Tibial artery (tissue), 4 donors: ENCODE measurements at regions not wholly inside any gene's neighbourhood (a gene's known extent, or its start where the extent isn't known, plus 50 kb on each side); places are given as distances from the start of the nearest gene placed in this dataset.

Source experiments
- DNase-seq, 2 donors: peaks; one replicate each; pipeline ENCODE4 v3.0.0-alpha.2; 2019
- H3K27ac ChIP-seq, 2 donors: fragments of 200-600 bp; sonication (generic) in 1 of 2; 1 replicate in 1 of 2; 2 replicates in 1 of 2; pipeline ENCODE4 v1.5.1; 2018 to 2019; ENCODE audit warnings: mild to moderate bottlenecking in 1 of 2
- H3K27me3 ChIP-seq, 2 donors: fragments of 200-600 bp; sonication (generic) in 1 of 2; one replicate each; pipeline versions ENCODE4 v1.5.1 to v1.6.0; 2016 to 2019
- H3K36me3 ChIP-seq, 3 donors: fragments of 200-600 bp; sonication (generic) in 2 of 3; one replicate each; pipeline ENCODE4 v1.5.1; 2016 to 2019; ENCODE audit warnings: mild to moderate bottlenecking in 2 of 3
- H3K4me1 ChIP-seq, 4 donors: fragments of 200-600 bp; sonication (generic) in 2 of 4; 1 replicate in 3 of 4; 2 replicates in 1 of 4; pipeline ENCODE4 v1.5.1; 2016 to 2019
- H3K4me3 ChIP-seq, 2 donors: fragments of 200-600 bp; sonication (generic) in 1 of 2; 1 replicate in 1 of 2; 2 replicates in 1 of 2; pipeline ENCODE4 v1.5.1; 2018 to 2019; ENCODE audit warnings: mild to moderate bottlenecking in 2 of 2
- H3K9me3 ChIP-seq, 3 donors: fragments of 200-600 bp; sonication (generic) in 1 of 3; one replicate each; pipeline ENCODE4 v1.5.1; 2016 to 2019
- intact Hi-C: fragments of 100-400 bp; cut with DNase I; formaldehyde crosslinking; loops from one replicate; pipeline ENCODE4 v1.15.0; 2023; ENCODE audit warnings: low total_unique reads
- TF ChIP-seq, protein P1 (sequence below), 2 experiments: fragments of 200-600 bp in 1 of 2; fragments of 450-650 bp in 1 of 2; IDR thresholded peaks; one replicate each; pipeline ENCODE4 v1.5.1; 2017 to 2019; ENCODE audit warnings: antibody characterized with exemption in 2 of 2, mild to moderate bottlenecking in 1 of 2, moderate library complexity in 1 of 2

DNA sequence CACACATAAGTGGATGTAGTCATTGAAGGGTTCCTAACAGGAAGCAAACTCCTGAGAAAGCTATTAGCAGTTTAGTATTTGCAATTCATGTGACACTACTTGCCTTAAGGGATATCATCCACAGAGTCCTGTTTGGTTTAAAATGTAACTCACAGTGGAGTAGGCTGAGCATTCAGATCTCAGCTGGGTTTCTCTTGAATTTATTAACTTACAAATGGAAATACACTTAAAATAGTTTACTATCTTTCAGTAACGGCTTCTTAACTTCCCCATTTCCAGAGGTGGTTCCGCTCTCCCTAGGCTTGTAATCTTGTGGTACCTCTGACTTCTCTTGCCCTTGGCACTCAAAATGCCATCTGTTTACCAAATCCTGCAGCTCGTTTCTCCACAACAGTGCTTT is 660.7 kb upstream of the ADAMTS16 start:
- no peaks in the 10 kb centered on the region for H3K9me3 ChIP-seq
- no peak overlapping the region for H3K4me3 ChIP-seq
- no peaks in the 10 kb centered on the region for H3K4me1 ChIP-seq
- intact Hi-C loops, result no loop called here
- no peaks in the 10 kb centered on the region for H3K36me3 ChIP-seq
- no peak overlapping the region for H3K27ac ChIP-seq
- TF ChIP-seq, protein P1, sequence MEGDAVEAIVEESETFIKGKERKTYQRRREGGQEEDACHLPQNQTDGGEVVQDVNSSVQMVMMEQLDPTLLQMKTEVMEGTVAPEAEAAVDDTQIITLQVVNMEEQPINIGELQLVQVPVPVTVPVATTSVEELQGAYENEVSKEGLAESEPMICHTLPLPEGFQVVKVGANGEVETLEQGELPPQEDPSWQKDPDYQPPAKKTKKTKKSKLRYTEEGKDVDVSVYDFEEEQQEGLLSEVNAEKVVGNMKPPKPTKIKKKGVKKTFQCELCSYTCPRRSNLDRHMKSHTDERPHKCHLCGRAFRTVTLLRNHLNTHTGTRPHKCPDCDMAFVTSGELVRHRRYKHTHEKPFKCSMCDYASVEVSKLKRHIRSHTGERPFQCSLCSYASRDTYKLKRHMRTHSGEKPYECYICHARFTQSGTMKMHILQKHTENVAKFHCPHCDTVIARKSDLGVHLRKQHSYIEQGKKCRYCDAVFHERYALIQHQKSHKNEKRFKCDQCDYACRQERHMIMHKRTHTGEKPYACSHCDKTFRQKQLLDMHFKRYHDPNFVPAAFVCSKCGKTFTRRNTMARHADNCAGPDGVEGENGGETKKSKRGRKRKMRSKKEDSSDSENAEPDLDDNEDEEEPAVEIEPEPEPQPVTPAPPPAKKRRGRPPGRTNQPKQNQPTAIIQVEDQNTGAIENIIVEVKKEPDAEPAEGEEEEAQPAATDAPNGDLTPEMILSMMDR (IDR thresholded peaks at IDR 0.05), result no peak
- DNase-seq, result no peak
- no peaks in the 10 kb centered on the region for H3K27me3 ChIP-seq

DNA sequence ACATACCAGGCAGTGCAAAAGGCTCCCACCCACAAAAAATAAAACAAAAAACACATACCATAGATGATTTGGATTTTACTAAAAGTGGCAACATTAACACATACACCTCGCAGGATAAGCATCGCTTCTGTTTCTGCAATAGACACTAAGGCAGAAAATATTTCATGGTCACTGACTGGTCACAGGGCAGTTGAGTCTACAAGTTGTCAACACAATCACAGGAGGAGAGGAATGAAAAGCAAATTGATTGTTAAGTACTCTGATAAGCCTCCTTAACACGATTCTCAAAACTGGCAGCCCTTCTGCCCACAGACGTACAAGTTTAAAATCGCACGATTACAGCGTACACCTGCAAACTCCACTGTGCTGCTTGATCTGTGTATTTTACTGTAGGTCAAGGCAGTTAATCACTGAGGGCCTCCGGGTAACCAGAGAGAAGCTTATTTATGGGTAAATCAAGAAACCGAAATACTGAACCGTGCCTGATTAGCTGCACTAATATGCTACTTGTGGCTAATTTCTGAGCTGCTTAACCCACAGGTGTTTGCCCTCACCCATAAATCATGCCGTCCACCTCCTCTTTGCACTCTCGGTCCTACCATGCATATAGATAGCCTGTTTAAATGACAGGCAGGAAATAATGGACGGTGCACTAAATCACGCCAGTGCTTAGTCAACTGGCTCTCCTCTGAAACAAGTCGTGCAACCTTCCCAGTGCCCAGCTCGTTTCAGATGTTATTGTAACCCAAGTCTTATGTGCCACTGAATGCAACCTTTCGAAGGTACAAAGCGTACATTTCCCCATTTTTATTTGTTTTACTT is 659.4 kb upstream of the ADAMTS16 start:
- intact Hi-C loops, result no loop called here
- TF ChIP-seq, protein P1 (IDR thresholded peaks at IDR 0.05), result no peak
- Histone ChIP-seq H3K27ac (no peak overlapping the region), H3K4me1 (no peaks in the 10 kb centered on the region), H3K27me3 (no peaks in the 10 kb centered on the region), H3K4me3 (no peak overlapping the region), H3K9me3 (no peaks in the 10 kb centered on the region), H3K36me3 (no peaks in the 10 kb centered on the region)
- DNase-seq, result no peak

DNA sequence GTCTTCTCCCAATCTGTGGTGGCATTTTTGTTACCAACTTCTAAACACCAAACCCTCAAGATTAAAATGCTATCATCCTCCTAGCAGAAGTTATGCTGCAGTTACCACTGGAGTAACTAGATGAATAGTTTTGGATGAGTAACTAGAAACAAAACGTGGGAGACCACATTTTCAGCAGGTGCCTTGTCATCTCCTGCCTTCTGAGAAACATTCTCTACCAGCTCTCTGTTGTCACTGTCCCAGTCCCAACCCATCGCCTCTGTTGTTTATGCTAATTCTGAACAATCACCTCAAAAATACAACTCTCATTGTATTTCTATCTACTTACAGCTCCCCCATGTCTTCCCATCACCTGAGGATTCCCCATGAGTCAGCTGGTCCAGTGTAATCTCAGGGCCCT is 652.5 kb upstream of the ADAMTS16 start:
- intact Hi-C loops, result no loop called here
- no peak for DNase-seq
- no peaks in the 10 kb centered on the region for H3K36me3 ChIP-seq
- H3K27ac ChIP-seq, result no peak overlapping the region
- H3K4me3 ChIP-seq, result no peak overlapping the region
- H3K4me1 ChIP-seq, result no peaks in the 10 kb centered on the region
- H3K27me3 ChIP-seq, result no peaks in the 10 kb centered on the region
- no peaks in the 10 kb centered on the region for H3K9me3 ChIP-seq
- TF ChIP-seq, protein P1 (IDR thresholded peaks at IDR 0.05), result no peak

DNA sequence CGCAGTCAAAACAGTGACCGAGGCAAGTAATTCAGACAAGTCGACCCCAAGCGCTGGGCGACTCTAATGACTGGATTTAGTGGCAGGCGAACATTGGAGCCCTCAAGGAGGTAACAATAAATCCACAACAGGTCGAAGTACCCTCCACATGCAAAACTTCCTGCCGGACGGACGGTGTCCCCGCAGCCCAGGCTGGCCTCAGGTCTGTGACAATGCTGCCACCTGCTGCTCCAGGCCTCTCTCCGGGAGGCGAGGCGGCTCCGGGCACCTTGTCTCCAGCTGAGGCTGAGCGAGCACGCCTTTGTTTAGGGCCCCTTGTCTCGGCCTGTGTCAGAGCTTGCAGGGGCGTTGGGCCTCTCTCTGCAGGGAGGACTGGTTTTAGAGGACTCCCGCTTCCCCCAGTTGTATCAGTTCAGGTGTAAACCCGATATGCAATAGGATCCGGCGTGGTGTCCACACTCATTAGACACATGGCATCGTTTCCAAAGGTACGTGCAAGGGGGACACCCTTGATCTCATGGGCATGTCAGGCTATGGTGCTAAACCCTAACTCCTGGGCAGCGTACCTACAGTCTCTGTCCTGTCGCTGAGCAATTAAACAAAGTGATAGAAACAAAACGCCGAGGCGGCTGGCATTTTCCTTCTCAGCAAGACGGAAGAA is 628.0 kb upstream of the ADAMTS16 start:
- TF ChIP-seq, protein P1 (IDR thresholded peaks at IDR 0.05), result no peak
- H3K27me3 ChIP-seq, result peaks cover 0 to 6% of the 10 kb centered on the region in 2 donors
- no peaks in the 10 kb centered on the region for H3K9me3 ChIP-seq
- intact Hi-C loops, result no loop called here
- DNase-seq, result no peak
- H3K27ac ChIP-seq, result no peak overlapping the region
- H3K36me3 ChIP-seq, result no peaks in the 10 kb centered on the region
- no peak overlapping the region for H3K4me3 ChIP-seq
- H3K4me1 ChIP-seq, result no peaks in the 10 kb centered on the region

DNA sequence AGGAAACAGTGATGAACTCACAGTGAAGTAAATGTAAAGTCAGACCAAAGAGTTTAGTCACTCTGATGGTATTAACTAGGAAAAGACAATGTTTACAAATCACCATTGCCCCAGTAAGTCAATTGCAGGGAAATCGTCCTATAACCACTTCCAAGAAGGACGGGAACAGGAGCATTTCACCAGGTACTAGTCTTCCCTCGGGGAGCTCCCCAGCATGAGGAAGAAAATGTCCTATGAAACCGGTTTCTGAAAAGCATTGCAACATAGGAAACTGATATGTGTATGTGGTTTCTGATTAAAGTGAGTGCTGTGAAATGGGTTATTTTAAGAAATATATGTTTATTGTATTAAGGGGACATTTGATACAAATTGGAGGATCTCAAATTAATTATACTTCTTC is 626.7 kb upstream of the ADAMTS16 start:
- no peaks in the 10 kb centered on the region for H3K9me3 ChIP-seq
- H3K36me3 ChIP-seq, result no peaks in the 10 kb centered on the region
- no peaks in the 10 kb centered on the region for H3K4me1 ChIP-seq
- H3K27me3 ChIP-seq, result peaks cover 0 to 6% of the 10 kb centered on the region in 2 donors
- H3K4me3 ChIP-seq, result no peak overlapping the region
- DNase-seq, result no peak
- intact Hi-C loops, result no loop called here
- H3K27ac ChIP-seq, result no peak overlapping the region
- TF ChIP-seq, protein P1 (IDR thresholded peaks at IDR 0.05), result no peak
